ENCODE measurements at regions not wholly inside any gene's neighbourhood (a gene's known extent, or its start where the extent isn't known, plus 50 kb on each side); places are given as distances from the start of the nearest gene placed in this dataset.

DNA sequence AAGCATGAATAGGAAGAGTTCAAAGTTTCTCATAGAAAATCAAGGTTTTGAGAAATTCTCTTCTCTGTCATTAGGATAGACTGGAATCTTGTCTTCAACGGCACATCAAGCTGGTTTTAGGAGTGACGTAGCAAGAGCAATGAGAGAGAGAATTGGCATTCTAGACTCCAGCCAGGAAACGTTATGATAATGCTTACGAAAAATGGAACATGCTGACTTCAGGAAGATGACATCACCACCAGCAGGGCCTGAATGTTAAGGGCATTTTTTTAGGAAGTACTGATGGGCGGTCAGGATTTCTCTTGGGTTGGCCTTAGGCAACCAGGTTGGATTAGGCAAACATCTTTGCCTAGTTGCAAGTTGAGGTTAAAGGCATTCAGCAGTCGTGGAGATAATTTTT is 213.2 kb upstream of the CTBP2 start:
- TF ChIP-seq CTCF (IDR thresholded peaks at IDR 0.05 in 2 of 3, conservative IDR thresholded peaks at IDR 0.05 in 1 of 3; ENCODE audit: borderline replicate concordance in 1 of 3, insufficient read depth in 1 of 3, low read depth in 2 of 3, low read length in 2 of 3): no peak
- TF ChIP-seq RAD21 (IDR thresholded peaks at IDR 0.05; ENCODE audit: low read depth): no peak
- TF ChIP-seq POLR2AphosphoS5 (IDR thresholded peaks at IDR 0.05; ENCODE audit: low read depth, low read length): no peak
- no peak for TF ChIP-seq ZFX (IDR thresholded peaks at IDR 0.05)

All from HCT116 (cell line).